SU-DHL-6 (cell line): ENCODE measurements at regions not wholly inside any gene's neighbourhood (a gene's known extent, or its start where the extent isn't known, plus 50 kb on each side); places are given as distances from the start of the nearest gene placed in this dataset.

Experiments
- H2AFZ ChIP-seq: fragments of 200-600 bp; sonication (generic); 2 replicates; pipeline ENCODE4 v1.6.1; 2014; ENCODE audit warnings: low read depth, mild to moderate bottlenecking, moderate library complexity, mixed read lengths, antibody characterized with exemption, low read length; ENCODE audit not compliant: severe bottlenecking
- H3F3A ChIP-seq: fragments of 200-600 bp; shearing (Covaris generic); 2 replicates; pipeline ENCODE4 v1.6.0; 2016; ENCODE audit warnings: antibody characterized with exemption, mild to moderate bottlenecking; ENCODE audit not compliant: insufficient read depth
- H3K27ac ChIP-seq: fragments of 200-600 bp; sonication (generic); 2 replicates; pipeline ENCODE4 v1.5.1; 2016; ENCODE audit warnings: low read depth, mild to moderate bottlenecking, low read length, moderate library complexity, mixed read lengths
- H3K27me3 ChIP-seq: fragments of 200-600 bp; sonication (generic), shearing (Covaris generic); 2 replicates; pipeline ENCODE4 v1.6.0; 2014; ENCODE audit warnings: mild to moderate bottlenecking, low read length
- H3K36me3 ChIP-seq: fragments of 200-600 bp; sonication (generic); 2 replicates; pipeline ENCODE4 v1.6.1; 2014; ENCODE audit warnings: mild to moderate bottlenecking, low read length, mixed read lengths
- H3K4me2 ChIP-seq: fragments of 300-600, 200-600 bp; shearing (Covaris generic), sonication (generic); 2 replicates; pipeline ENCODE4 v1.6.0; 2014; ENCODE audit warnings: low read length, low read depth, mild to moderate bottlenecking; ENCODE audit not compliant: poor library complexity, severe bottlenecking
- H3K4me3 ChIP-seq: fragments of 200-600 bp; sonication (generic); 2 replicates; pipeline ENCODE4 v1.5.1; 2014; ENCODE audit warnings: antibody characterized with exemption, low read length, mild to moderate bottlenecking, mixed read lengths; ENCODE audit not compliant: insufficient read depth, poor library complexity, severe bottlenecking
- H3K79me2 ChIP-seq: fragments of 200-600 bp; sonication (generic); 2 replicates; pipeline ENCODE4 v1.6.1; 2014; ENCODE audit warnings: mild to moderate bottlenecking, low read length, moderate library complexity; ENCODE audit not compliant: insufficient read depth
- H3K9ac ChIP-seq: fragments of 200-600 bp; sonication (generic); 2 replicates; pipeline ENCODE4 v1.7.0; 2014; ENCODE audit warnings: mild to moderate bottlenecking, low read length
- H3K9me2 ChIP-seq: fragments of 200-600 bp; sonication (generic); replicated peaks from 2 replicates; pipeline ENCODE4 v1.6.1; 2014; ENCODE audit warnings: low read length; ENCODE audit not compliant: insufficient read depth
- H3K9me3 ChIP-seq: fragments of 200-600 bp; sonication (generic); 2 replicates; pipeline ENCODE4 v1.6.1; 2014; ENCODE audit warnings: low read length, mixed read lengths; ENCODE audit not compliant: insufficient read depth
- H4K20me1 ChIP-seq: fragments of 200-600 bp; sonication (generic); 2 replicates; pipeline ENCODE4 v1.6.1; 2014; ENCODE audit warnings: low read depth, mild to moderate bottlenecking, antibody characterized with exemption, low read length, moderate library complexity, mixed read lengths
- CTCF ChIP-seq: fragments of 200-600 bp; sonication (generic); IDR thresholded peaks from one replicate; pipeline ENCODE4 v1.5.1; 2017; ENCODE audit warnings: antibody characterized with exemption, mild to moderate bottlenecking, low read length, moderate library complexity; ENCODE audit not compliant: insufficient read depth, poor library complexity, severe bottlenecking
- EZH2phosphoT487 ChIP-seq: fragments of 200-600 bp; sonication (generic), shearing (Covaris generic); conservative IDR thresholded peaks from 2 replicates; pipeline ENCODE4 v1.6.1; 2018; ENCODE audit warnings: mild to moderate bottlenecking, antibody characterized with exemption, low read length, moderate library complexity, mixed read lengths

GRCh38 chr3:36298188-36298587, 82.1 kb upstream of the STAC start:
- Histone ChIP-seq H3K36me3 (no peaks in the 10 kb centered on the region), H3K4me3 (no peak overlapping the region), H3K4me2 (no peak overlapping the region), H4K20me1 (no peaks in the 10 kb centered on the region), H3K9me3 (no peaks in the 10 kb centered on the region), H3K9me2 (no peaks in the 10 kb centered on the region), H2AFZ (no peak overlapping the region), H3K27me3 (no peaks in the 10 kb centered on the region), H3K79me2 (no peaks in the 10 kb centered on the region), H3F3A (no peaks in the 10 kb centered on the region), H3K27ac (no peak overlapping the region), H3K9ac (no peak overlapping the region)
- TF ChIP-seq EZH2phosphoT487: no peak
- TF ChIP-seq CTCF: no peak

- H3K27ac ChIP-seq: no peak overlapping the region
- H3K4me2 ChIP-seq: no peak overlapping the region
Measured at GRCh38 chr3:36302158-36302509, 78.2 kb upstream of the STAC start.

GRCh38 chr3:36302626-36303025, 77.7 kb upstream of the STAC start:
- Histone ChIP-seq H2AFZ (no peak overlapping the region), H3K9me3 (no peaks in the 10 kb centered on the region), H3K27me3 (no peaks in the 10 kb centered on the region), H3K4me3 (no peak overlapping the region), H4K20me1 (no peaks in the 10 kb centered on the region), H3K79me2 (no peaks in the 10 kb centered on the region), H3K4me2 (no peak overlapping the region), H3F3A (no peaks in the 10 kb centered on the region), H3K9ac (no peak overlapping the region), H3K27ac (no peak overlapping the region), H3K9me2 (no peaks in the 10 kb centered on the region), H3K36me3 (no peaks in the 10 kb centered on the region)
- no peak for TF ChIP-seq CTCF
- no peak for TF ChIP-seq EZH2phosphoT487

More at GRCh38 chr3:36302158-36302509, 78.2 kb upstream of the STAC start:
- no peaks in the 10 kb centered on the region for H3F3A ChIP-seq
- H3K36me3 ChIP-seq: no peaks in the 10 kb centered on the region
- H3K4me3 ChIP-seq: no peak overlapping the region
- no peak for TF ChIP-seq EZH2phosphoT487
- no peak for TF ChIP-seq CTCF
- no peaks in the 10 kb centered on the region for H4K20me1 ChIP-seq
- no peaks in the 10 kb centered on the region for H3K9me3 ChIP-seq
- no peak overlapping the region for H2AFZ ChIP-seq
- no peaks in the 10 kb centered on the region for H3K27me3 ChIP-seq
- H3K9me2 ChIP-seq: no peaks in the 10 kb centered on the region
- H3K9ac ChIP-seq: no peak overlapping the region
- no peaks in the 10 kb centered on the region for H3K79me2 ChIP-seq

GRCh38 chr3:36303286-36303685, 77.0 kb upstream of the STAC start:
- Histone ChIP-seq H3K4me2 (no peak overlapping the region), H3K36me3 (no peaks in the 10 kb centered on the region), H2AFZ (no peak overlapping the region), H3K4me3 (no peak overlapping the region), H3K27ac (no peak overlapping the region), H4K20me1 (no peaks in the 10 kb centered on the region), H3K27me3 (no peaks in the 10 kb centered on the region), H3K79me2 (no peaks in the 10 kb centered on the region), H3K9me3 (no peaks in the 10 kb centered on the region), H3K9ac (no peak overlapping the region), H3F3A (no peaks in the 10 kb centered on the region), H3K9me2 (no peaks in the 10 kb centered on the region)
- TF ChIP-seq CTCF: no peak
- no peak for TF ChIP-seq EZH2phosphoT487
